ENCODE measurements at regions not wholly inside any gene's neighbourhood (a gene's known extent, or its start where the extent isn't known, plus 50 kb on each side); places are given as distances from the start of the nearest gene placed in this dataset.

DNA sequence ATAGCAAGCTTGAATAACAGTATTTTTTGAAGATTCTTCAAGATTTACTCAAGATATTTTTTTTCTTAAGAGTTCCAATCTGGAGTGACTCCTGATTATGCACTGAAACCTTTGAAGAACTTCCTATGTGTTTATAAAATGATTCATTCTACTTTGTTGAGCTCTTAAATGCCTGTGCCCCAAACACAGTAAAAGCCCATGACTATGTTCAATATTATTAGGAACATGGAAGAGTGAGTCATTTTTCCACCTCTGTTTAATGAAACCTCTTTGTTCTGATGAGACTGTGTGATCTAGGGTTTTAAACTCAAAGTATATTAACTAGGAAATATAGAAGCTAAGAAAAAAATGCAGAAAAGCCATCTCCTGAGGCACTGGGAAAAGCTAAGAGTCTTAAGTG lies 415.0 kb upstream of the FBXO33 start:
- no peaks in the 10 kb centered on the region for H3K36me3 ChIP-seq (ENCODE audit: control insufficient read depth, insufficient read depth, low read length)
- no peaks in the 10 kb centered on the region for H3K27me3 ChIP-seq (ENCODE audit: control insufficient read depth, insufficient read depth, low read length)
- DNase-seq (ENCODE audit: low read depth) (no peak), FAIRE-seq (no peak)
- H3K4me3 ChIP-seq (ENCODE audit: low read depth, low read length), result no peak overlapping the region
- TF ChIP-seq, protein P1, sequence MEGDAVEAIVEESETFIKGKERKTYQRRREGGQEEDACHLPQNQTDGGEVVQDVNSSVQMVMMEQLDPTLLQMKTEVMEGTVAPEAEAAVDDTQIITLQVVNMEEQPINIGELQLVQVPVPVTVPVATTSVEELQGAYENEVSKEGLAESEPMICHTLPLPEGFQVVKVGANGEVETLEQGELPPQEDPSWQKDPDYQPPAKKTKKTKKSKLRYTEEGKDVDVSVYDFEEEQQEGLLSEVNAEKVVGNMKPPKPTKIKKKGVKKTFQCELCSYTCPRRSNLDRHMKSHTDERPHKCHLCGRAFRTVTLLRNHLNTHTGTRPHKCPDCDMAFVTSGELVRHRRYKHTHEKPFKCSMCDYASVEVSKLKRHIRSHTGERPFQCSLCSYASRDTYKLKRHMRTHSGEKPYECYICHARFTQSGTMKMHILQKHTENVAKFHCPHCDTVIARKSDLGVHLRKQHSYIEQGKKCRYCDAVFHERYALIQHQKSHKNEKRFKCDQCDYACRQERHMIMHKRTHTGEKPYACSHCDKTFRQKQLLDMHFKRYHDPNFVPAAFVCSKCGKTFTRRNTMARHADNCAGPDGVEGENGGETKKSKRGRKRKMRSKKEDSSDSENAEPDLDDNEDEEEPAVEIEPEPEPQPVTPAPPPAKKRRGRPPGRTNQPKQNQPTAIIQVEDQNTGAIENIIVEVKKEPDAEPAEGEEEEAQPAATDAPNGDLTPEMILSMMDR (IDR thresholded peaks at IDR 0.05; ENCODE audit: insufficient read depth, low read length, severe bottlenecking), result no peak

DNA sequence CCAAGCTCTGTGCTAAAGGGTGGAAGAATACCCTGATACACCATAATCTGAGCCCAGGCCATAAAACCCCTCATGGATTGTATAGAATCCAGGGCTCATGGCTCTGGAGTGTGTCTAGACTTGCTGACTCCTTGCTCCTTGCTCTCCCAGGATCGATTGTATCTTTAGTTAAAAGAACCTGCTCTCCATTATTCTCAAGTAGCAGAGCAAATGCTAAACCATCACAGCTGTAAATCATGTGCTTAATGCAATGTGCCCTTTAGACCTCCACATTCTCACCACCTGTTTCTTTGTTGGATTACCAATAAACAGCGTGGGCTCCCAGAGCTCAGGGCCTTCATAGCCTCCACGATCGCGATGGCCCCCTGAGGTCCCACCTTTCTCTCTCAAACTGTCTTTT lies 411.6 kb upstream of the FBXO33 start:
- TF ChIP-seq, protein P1 (IDR thresholded peaks at IDR 0.05; ENCODE audit: insufficient read depth, low read length, severe bottlenecking), result no peak
- no peaks in the 10 kb centered on the region for H3K27me3 ChIP-seq (ENCODE audit: control insufficient read depth, insufficient read depth, low read length)
- DNase-seq (ENCODE audit: low read depth) (no peak), FAIRE-seq (no peak)
- no peaks in the 10 kb centered on the region for H3K36me3 ChIP-seq (ENCODE audit: control insufficient read depth, insufficient read depth, low read length)
- H3K4me3 ChIP-seq (ENCODE audit: low read depth, low read length), result no peak overlapping the region

DNA sequence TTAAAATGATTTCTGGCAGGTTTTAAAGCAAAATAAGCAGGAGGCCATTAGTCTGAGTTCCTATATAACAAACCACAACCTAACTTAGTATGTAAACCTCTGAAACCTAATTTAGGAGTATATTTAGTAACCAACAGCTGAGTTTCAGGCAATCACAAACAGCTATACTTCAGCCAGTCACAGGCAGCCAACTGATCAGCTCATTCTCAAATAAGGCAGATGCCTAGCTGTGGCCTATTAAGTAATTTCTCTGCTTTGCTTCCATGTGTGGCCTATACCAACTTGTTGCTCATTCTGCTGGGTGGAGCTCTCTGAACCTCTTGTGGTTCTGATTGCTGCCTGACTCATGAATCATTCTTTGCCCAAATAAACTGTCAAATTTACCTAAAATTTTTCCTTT lies 408.9 kb upstream of the FBXO33 start:
- no peak overlapping the region for H3K4me3 ChIP-seq (ENCODE audit: low read depth, low read length)
- peak; percentile 6 for DNase-seq (ENCODE audit: low read depth)
- no peaks in the 10 kb centered on the region for H3K27me3 ChIP-seq (ENCODE audit: control insufficient read depth, insufficient read depth, low read length)
- TF ChIP-seq, protein P1 (IDR thresholded peaks at IDR 0.05; ENCODE audit: insufficient read depth, low read length, severe bottlenecking), result no peak
- H3K36me3 ChIP-seq (ENCODE audit: control insufficient read depth, insufficient read depth, low read length), result no peaks in the 10 kb centered on the region
- FAIRE-seq, result no peak

DNA sequence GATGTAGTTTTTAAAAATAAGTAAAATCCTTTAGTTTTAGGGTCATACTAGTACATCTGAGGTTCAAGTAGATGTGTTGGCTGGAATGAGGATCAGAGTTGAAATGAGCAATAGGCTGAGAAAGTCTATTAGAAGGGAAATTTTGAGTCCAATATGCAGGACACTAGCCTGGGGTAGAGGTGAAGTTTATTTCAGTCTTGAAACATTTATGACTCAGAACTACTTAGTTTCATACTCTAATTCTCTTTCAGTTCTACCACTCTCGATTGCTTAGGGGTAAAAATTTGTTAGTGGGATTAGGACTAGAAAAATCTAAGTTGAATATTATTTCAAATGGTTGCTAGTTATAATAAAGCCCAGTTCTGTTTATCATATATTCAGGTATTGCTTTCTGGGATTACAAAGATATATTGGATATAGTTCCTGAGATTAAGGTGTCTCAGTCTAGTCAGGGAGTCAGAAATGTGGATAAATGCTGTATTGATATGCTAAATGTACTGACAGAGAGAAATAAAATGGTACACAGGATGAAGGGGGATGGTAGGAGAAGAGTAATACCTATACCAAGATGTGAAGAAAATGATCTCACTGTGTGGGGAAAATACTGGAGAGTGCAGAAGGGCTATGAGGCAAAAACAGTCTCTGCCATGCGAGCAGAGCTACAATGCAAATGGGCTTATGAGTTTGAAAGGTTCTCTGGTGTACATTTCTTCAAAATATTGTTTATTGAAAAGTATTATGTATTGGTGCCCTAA lies 395.8 kb upstream of the FBXO33 start:
- TF ChIP-seq, protein P1 (IDR thresholded peaks at IDR 0.05; ENCODE audit: insufficient read depth, low read length, severe bottlenecking), result no peak
- H3K36me3 ChIP-seq (ENCODE audit: control insufficient read depth, insufficient read depth, low read length), result no peaks in the 10 kb centered on the region
- H3K4me3 ChIP-seq (ENCODE audit: low read depth, low read length), result no peak overlapping the region
- FAIRE-seq, result no peak
- H3K27me3 ChIP-seq (ENCODE audit: control insufficient read depth, insufficient read depth, low read length), result no peaks in the 10 kb centered on the region
- DNase-seq (ENCODE audit: low read depth), result no peak

DNA sequence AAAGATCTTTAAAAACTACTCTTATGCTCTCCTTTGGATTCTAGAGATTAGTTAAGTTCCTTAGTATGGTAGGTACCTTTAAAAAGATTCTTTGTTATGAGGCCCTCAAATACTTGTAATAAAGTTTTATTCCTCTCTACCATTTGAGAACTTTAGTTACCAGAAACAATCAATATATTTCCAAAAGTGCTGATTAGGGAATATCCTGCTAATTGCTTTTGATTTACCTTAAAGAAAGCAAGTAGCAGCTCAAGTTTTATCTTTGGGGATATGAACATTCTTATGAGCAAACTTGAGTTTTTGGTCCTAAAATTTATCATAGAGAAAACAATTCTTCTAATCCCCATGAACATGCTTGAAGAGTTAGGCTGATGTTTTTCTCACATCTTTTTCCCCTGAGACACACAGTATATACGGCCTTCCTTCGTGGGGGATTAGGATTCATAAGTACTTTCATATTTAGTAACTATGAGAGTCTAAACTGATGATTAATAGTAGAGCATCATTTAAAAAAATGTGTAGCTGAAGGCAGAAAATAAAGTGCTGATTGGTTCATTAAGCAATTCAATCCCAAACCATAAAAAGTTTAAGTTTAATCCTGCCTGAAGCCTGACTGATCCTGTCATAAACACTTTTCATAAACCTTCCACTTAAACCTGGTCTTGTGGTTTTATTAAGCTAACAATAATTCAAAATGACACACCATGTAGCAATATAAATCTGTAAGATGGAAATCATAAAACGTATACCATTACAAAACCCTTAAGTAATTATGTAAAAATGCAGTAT lies 380.5 kb upstream of the FBXO33 start:
- Histone ChIP-seq H3K4me3 (ENCODE audit: low read depth, low read length) (no peak overlapping the region), H3K36me3 (ENCODE audit: control insufficient read depth, insufficient read depth, low read length) (no peaks in the 10 kb centered on the region), H3K27me3 (ENCODE audit: control insufficient read depth, insufficient read depth, low read length) (no peaks in the 10 kb centered on the region)
- FAIRE-seq (no peak), DNase-seq (ENCODE audit: low read depth) (no peak)
- TF ChIP-seq, protein P1 (IDR thresholded peaks at IDR 0.05; ENCODE audit: insufficient read depth, low read length, severe bottlenecking), result no peak

All from bronchial epithelial cell (primary cell).